ENCODE measurements at regions not wholly inside any gene's neighbourhood (a gene's known extent, or its start where the extent isn't known, plus 50 kb on each side); places are given as distances from the start of the nearest gene placed in this dataset.

- no peak for DNase-seq
- peaks cover 5% of the 10 kb centered on the region for H3K27me3 Mint-ChIP-seq (ENCODE audit: insufficient read depth)
- H3K27ac ChIP-seq (ENCODE audit: low read depth, low read length): no peak overlapping the region
Observed at GRCh38 chr5:72561148-72561972, 54.1 kb upstream of the ZNF366 start.

GRCh38 chr5:72559866-72560766 is 52.9 kb upstream of the ZNF366 start:
- Histone ChIP-seq H3K9ac (ENCODE audit: extremely low read depth, low read length, poor library complexity, severe bottlenecking) (no peak overlapping the region), H3K4me1 (ENCODE audit: control insufficient read depth, insufficient read depth, low read length) (no peaks in the 10 kb centered on the region), H3K27me3 (ENCODE audit: control insufficient read depth, insufficient read depth, low read length, poor library complexity, severe bottlenecking) (peaks cover 6% of the 10 kb centered on the region), H3K9me3 (ENCODE audit: control insufficient read depth, low read length) (no peaks in the 10 kb centered on the region), H3K36me3 (ENCODE audit: control insufficient read depth, insufficient read depth, low read length) (no peaks in the 10 kb centered on the region), H3K27ac (ENCODE audit: low read depth, low read length) (no peak overlapping the region), H3K4me3 (ENCODE audit: low read length) (no peak overlapping the region)
- Mint-ChIP-seq H3K9me3 (no peaks in the 10 kb centered on the region), H3K36me3 (ENCODE audit: low read depth) (no peaks in the 10 kb centered on the region), H3K4me1 (peaks cover 23% of the 10 kb centered on the region), H3K4me3 (no peak overlapping the region), H3K27me3 (ENCODE audit: insufficient read depth) (peaks cover 5% of the 10 kb centered on the region), H3K27ac (no peak overlapping the region)
- no peak for TF ChIP-seq CTCF (conservative IDR thresholded peaks at IDR 0.05)
- WGBS, 2 experiments (ENCODE audit: insufficient coverage in 1 of 2, insufficient read length in 1 of 2): 87 to 95% methylated on average over 3 to 5 of the region's 5 CpGs
- peak; percentile 58 for DNase-seq

More at GRCh38 chr5:72561148-72561972, 54.1 kb upstream of the ZNF366 start:
- H3K4me1 ChIP-seq (ENCODE audit: control insufficient read depth, insufficient read depth, low read length): no peaks in the 10 kb centered on the region
- no peaks in the 10 kb centered on the region for H3K9me3 Mint-ChIP-seq
- no peaks in the 10 kb centered on the region for H3K36me3 ChIP-seq (ENCODE audit: control insufficient read depth, insufficient read depth, low read length)
- H3K9me3 ChIP-seq (ENCODE audit: control insufficient read depth, low read length): no peaks in the 10 kb centered on the region
- no peak overlapping the region for H3K4me3 Mint-ChIP-seq
- no peaks in the 10 kb centered on the region for H3K36me3 Mint-ChIP-seq (ENCODE audit: low read depth)
- H3K27me3 ChIP-seq (ENCODE audit: control insufficient read depth, insufficient read depth, low read length, poor library complexity, severe bottlenecking): peaks cover 6% of the 10 kb centered on the region
- no peak overlapping the region for H3K9ac ChIP-seq (ENCODE audit: extremely low read depth, low read length, poor library complexity, severe bottlenecking)
- peak overlapping the region; percentile 19 for H3K27ac Mint-ChIP-seq
- no peak for TF ChIP-seq CTCF (conservative IDR thresholded peaks at IDR 0.05)
- H3K4me3 ChIP-seq (ENCODE audit: low read length): no peak overlapping the region
- H3K4me1 Mint-ChIP-seq: peaks cover 15% of the 10 kb centered on the region
- WGBS, 2 experiments (ENCODE audit: insufficient coverage in 1 of 2, insufficient read length in 1 of 2): 81 to 89% methylated on average over 4 to 5 of the region's 5 CpGs

- Histone ChIP-seq H3K9me3 (ENCODE audit: control insufficient read depth, low read length) (no peaks in the 10 kb centered on the region), H3K36me3 (ENCODE audit: control insufficient read depth, insufficient read depth, low read length) (no peaks in the 10 kb centered on the region), H3K4me1 (ENCODE audit: control insufficient read depth, insufficient read depth, low read length) (no peaks in the 10 kb centered on the region), H3K27me3 (ENCODE audit: control insufficient read depth, insufficient read depth, low read length, poor library complexity, severe bottlenecking) (peaks cover 6% of the 10 kb centered on the region), H3K27ac (ENCODE audit: low read depth, low read length) (no peak overlapping the region), H3K9ac (ENCODE audit: extremely low read depth, low read length, poor library complexity, severe bottlenecking) (no peak overlapping the region), H3K4me3 (ENCODE audit: low read length) (no peak overlapping the region)
- H3K36me3 Mint-ChIP-seq (ENCODE audit: low read depth): no peaks in the 10 kb centered on the region
- no peaks in the 10 kb centered on the region for H3K9me3 Mint-ChIP-seq
- TF ChIP-seq CTCF (conservative IDR thresholded peaks at IDR 0.05): no peak
- H3K4me1 Mint-ChIP-seq: peaks cover 25% of the 10 kb centered on the region
- WGBS, 2 experiments (ENCODE audit: insufficient coverage in 1 of 2, insufficient read length in 1 of 2): 88 to 94% methylated on average over 2 of the region's 2 CpGs
- H3K27me3 Mint-ChIP-seq (ENCODE audit: insufficient read depth): peaks cover 5% of the 10 kb centered on the region
- DNase-seq: peak; percentile 49
- no peak overlapping the region for H3K4me3 Mint-ChIP-seq
- no peak overlapping the region for H3K27ac Mint-ChIP-seq
Observed at GRCh38 chr5:72558383-72558782, 51.2 kb upstream of the ZNF366 start.
